HCEC 1CT (cell line): ENCODE measurements at regions not wholly inside any gene's neighbourhood (a gene's known extent, or its start where the extent isn't known, plus 50 kb on each side); places are given as distances from the start of the nearest gene placed in this dataset.
A peak's percentile ranks its signal among the peaks of the same experiment; 100 is the strongest.
"Not testable (repeated sequence)": the region's sequence is repeated elsewhere in the genome, so short reads cannot be mapped to it uniquely, and the experiment has no call there.

Experiments
- DNase-seq: peaks from one replicate; pipeline ENCODE4 v3.0.0-alpha.2; 2017

- no peak for DNase-seq
Measured at GRCh38 chr11:96940227-96940626, 550.4 kb downstream of the JRKL start.

GRCh38 chr11:96942855-96943254 is 553.0 kb downstream of the JRKL start:
- DNase-seq = no peak

GRCh38 chr11:96943970-96944369 is 554.2 kb downstream of the JRKL start:
- no peak for DNase-seq

- DNase-seq = no peak
Measured at GRCh38 chr11:96948066-96948465, 558.3 kb downstream of the JRKL start.

- DNase-seq = no peak
Measured at GRCh38 chr11:96949464-96949863, 559.7 kb downstream of the JRKL start.

DNA sequence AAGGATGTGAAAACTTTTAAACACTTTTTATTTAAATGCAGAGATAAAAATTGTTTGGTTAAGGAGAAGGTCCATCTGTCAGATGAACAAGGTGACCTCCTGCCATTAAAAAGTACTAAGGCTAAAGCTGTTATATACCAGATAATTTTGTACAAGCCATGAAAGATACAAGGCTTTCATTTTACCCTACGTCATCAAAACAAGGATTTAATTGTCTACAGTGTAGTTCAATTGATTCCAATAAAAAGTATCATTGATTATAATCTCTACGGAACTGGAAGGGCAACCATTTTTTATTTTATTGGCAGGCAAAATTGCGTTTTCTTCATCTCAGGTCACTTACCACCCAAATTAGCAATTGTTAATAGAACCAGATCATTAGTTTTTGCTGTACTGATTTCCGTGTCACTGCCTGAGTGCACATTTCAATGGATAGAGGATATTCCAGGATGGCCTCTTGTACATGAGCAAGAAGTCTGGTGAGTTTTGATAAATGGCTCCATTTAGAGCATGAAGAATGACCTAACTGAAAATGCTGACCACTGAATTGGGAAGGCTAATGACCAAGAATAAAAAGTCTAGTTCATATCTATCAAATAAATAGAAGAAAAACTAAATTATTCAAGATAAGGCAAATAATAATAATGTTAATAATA is 564.9 kb downstream of the JRKL start:
- DNase-seq = no peak

DNA sequence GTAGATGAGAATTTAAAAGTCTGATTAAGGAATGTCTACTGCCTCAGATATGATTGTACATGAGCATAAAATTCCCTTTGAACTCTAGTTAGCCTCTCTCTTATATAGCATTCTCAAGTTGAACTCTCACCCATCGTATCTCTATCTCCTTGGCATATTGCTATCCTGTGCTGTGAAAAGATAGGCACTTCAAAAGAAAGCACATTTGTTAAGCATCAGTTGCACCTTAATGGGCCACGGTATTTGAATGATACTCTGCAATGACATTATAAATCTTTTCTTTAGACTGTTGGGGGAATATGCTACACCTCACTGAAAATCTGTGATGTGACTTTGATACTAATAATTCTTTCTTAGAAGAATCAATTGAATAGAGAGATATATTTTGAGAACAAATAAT is 570.7 kb downstream of the JRKL start:
- DNase-seq = no peak

DNA sequence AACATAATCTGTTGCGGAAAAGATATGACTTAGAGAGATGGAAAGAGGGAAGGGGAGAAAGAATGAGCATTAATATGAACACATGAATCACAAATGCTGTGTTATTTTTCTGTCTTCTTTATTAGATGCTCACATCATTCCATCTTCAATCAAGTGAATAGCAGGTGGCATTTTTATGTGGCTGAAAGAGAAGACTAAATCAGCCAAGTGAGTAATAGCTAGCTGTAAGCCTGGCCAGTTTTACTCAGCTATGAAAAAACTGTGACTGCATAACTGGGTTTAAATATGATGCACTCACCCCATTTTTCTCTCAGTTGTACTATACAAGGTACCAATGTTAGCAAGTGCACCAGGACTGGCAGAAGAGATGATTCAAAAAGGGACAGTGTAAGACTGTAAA is 571.1 kb downstream of the JRKL start:
- DNase-seq = no peak

GRCh38 chr11:96961931-96962330 is 572.1 kb downstream of the JRKL start:
- DNase-seq = no peak

GRCh38 chr11:96963375-96963774 is 573.6 kb downstream of the JRKL start:
- no peak for DNase-seq

DNA sequence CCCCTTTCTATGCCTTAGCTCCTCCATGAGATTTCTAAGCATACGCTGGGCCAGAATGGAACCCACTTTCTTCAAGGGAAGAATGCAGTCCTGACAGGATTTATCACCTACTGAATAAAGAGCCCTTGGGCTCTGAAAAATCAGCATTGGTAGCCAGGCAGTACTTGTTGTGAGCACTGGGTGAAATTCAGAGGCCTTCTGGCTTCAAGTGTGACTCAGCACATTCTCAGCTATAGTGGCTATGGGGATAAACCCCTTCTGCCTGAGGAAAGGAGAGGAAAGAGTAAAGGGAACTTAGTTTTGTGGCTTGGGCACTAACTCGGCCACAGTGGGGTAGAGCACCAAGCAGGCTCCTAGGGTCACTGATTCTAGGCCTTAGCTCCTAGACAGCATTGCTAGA is 574.8 kb downstream of the JRKL start:
- peak; percentile 2 for DNase-seq

GRCh38 chr11:96967616-96968015 is 577.8 kb downstream of the JRKL start:
- DNase-seq = peak; percentile 62

DNA sequence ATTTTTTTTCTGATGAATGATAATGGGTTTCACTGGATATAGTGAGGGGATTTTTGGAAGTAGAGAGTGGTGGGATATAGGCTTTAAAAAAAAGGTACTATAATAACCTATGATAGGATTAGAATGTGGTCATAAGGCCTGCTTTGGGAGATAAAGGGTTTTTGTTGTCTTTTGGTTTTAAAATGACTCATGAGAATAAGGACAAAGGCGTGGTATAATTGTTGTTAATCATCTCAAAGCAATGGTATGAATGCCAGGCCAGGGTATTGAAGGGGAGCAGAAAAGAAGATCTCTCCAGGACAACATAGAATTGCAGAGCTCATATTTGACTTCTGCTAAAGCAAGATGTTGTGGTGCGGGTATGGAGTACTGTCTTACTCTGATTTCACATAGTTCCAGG is 579.4 kb downstream of the JRKL start:
- peak; percentile 25 for DNase-seq

- DNase-seq = no peak
Measured at GRCh38 chr11:96978751-96979150, 588.9 kb downstream of the JRKL start.

GRCh38 chr11:96986516-96986915 is 596.7 kb downstream of the JRKL start:
- DNase-seq = no peak

- DNase-seq = no peak
Measured at GRCh38 chr11:96990914-96991313, 601.1 kb downstream of the JRKL start.

GRCh38 chr11:97000481-97000880 is 610.7 kb downstream of the JRKL start:
- DNase-seq = no peak

DNA sequence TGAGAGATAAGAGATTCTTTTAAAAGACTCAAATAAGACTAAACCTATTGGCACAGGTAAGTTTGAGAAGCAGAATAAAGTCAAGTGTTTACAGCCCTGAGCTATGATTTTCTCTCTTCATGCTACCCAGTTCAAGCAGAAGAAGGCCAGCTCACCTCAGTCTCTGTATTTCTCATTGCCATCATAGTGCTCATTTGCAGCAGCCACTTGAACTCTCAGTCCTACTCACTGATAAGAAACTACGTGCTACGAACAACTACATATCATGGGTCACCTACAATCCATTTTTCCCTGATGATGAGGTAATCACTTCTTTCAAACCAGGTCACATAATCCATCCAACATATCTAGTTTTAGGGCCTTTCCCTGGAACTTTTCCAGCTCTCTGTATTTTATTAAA is 617.5 kb downstream of the JRKL start:
- DNase-seq = no peak

- no peak for DNase-seq
Measured at GRCh38 chr11:97009613-97010012, 619.8 kb downstream of the JRKL start.

DNA sequence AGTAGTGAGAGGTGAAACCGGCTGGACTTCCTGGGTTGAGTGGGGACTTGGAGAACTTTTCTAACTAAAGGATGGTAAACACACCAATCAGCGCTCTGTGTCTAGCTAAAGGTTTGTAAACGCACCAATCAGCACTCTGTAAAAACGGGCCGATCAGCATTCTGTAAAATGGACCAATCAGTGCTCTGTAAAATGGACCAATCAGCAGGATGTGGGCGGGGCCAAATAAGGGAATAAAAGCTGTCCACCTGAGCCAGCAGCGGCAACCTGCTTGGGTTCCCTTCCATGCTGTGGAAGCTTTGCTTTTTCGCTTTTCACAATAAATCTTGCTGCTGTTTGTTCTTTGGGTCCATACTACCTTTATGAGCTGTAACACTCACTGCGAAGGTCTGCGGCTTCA is 621.2 kb downstream of the JRKL start:
- not testable (repeated sequence) for DNase-seq

DNA sequence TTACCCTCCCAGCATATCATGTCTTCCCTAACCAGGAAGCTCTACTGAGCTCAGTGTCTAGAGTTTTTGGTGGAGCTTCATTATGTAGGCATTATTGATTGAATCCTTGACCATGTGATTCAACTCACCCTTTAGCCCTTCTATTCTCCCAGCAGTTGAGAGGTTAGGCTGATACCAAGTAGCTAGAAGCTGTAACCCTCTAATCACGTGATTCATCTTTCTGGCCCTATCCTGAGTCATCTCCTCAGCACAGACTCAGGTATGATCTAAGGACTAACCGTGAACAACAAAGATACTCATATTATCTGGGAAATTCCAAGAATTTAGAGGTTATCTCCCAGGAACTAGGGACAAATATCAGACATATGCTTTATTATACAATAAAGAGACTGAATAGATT is 625.5 kb downstream of the JRKL start:
- DNase-seq = no peak

DNA sequence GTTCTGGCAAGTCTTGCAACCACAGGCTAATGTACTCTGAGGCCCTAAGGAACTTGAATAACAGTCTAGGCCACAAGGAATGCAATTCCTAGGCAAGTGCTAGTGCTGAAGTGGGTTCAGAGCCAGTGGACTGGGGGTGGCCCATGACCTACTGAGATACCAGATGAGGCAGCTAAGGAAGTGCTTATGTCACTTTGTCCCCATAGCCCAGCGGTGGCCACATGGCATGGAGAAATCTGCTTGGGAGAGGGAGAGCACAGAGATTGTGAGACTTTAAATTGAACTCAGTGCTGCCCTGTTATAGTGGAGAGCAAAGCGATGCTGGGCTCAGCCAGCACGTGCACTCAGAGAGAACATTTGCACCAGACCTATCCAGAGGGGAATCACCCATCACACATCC is 629.5 kb downstream of the JRKL start:
- no peak for DNase-seq

GRCh38 chr11:97019754-97020153 is 629.9 kb downstream of the JRKL start:
- DNase-seq = no peak

DNA sequence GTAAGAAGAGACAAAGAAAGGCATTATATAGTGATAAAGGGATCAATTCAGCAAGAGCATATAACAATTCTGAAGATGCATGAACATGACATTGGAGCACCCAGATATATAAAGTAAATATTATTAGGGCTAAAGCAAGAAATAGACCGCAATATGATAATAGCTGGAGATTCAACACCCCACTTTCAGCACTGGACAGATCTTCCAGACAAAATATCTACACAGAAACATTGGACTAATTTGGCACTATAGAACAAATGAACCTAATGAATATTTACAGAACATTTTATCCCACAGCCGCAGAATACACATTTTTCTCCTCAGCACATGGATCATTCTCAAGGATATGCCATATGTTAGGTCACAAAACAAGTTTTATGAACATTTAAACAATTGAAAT is 633.1 kb downstream of the JRKL start:
- DNase-seq = no peak

- DNase-seq = no peak
Measured at GRCh38 chr11:97028836-97029406, 639.1 kb downstream of the JRKL start.
